ENCODE measurements at regions not wholly inside any gene's neighbourhood (a gene's known extent, or its start where the extent isn't known, plus 50 kb on each side); places are given as distances from the start of the nearest gene placed in this dataset.

DNA sequence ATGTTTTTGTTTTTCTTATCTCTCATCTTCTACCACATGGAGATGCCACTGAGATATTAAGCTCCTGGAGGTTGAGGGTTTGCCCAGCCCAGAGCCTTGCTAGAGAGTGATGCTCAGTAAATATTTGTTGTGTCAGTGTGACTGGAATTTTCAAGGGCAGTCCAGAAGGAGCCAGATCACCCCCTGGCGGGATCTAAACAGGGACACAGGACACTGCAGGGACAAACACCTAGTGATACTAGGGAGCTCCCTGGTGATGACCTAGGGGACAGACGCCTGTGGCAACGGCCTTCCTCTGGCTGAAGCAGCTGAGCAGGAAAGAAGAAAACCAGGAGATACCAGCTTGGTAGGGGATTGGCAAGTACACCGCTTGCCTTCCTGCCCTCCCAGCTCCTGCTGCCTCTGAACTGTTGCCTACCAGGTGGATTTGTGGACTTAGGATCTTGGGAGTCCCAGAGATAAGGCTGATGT, 714.4 kb upstream of the TBX3 start:
- DNase-seq (ENCODE audit: low spot score), result no peak
- no peak for TF ChIP-seq CTCF (IDR thresholded peaks at IDR 0.05; ENCODE audit: extremely low read depth, missing control alignments)

GRCh38 chr12:115396567-115396966, 712.6 kb upstream of the TBX3 start:
- DNase-seq (ENCODE audit: low spot score), result no peak
- TF ChIP-seq CTCF (IDR thresholded peaks at IDR 0.05; ENCODE audit: extremely low read depth, missing control alignments), result no peak

DNA sequence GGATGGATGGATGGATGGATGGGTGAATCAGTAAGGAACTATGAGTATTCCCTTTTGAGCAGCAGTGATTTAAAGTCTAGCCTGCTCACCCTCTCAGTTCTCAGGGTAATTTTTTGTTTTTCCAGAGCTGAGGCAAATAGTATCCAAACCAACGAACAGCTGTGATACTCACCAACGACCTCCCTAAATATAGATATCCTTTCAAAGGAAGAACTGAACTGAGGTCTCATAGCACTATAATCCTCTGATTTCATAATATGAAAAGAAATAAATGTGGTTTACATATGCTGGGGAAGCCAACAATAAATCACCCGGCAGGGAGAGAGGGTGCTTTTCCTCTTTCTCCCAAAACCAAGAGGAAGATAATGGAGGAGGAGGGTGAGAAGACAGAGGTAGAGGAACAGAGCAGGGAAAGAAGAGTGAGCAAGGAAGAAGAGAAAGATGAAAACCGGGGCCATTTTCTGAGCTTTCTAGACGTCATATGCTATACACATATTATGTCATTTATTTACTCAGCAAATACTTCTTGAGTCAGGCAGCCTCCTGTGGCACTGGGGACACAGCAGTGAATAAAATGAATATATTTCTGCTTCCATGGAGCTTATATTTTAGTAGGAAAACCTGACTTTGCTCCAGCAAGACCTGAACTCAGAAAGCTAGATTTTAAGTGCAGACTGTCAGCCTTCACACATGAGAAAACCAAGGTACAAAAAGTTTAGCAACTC, 710.7 kb upstream of the TBX3 start:
- no peak for TF ChIP-seq CTCF (IDR thresholded peaks at IDR 0.05; ENCODE audit: extremely low read depth, missing control alignments)

GRCh38 chr12:115388139-115388538, 704.2 kb upstream of the TBX3 start:
- TF ChIP-seq CTCF (IDR thresholded peaks at IDR 0.05; ENCODE audit: extremely low read depth, missing control alignments), result no peak
- DNase-seq (ENCODE audit: low spot score), result no peak

More for the DNA sequence above, 710.7 kb upstream of the TBX3 start:
- no peak for DNase-seq (ENCODE audit: low spot score)

GRCh38 chr12:115387467-115387901, 703.5 kb upstream of the TBX3 start:
- TF ChIP-seq CTCF (IDR thresholded peaks at IDR 0.05; ENCODE audit: extremely low read depth, missing control alignments), result no peak
- no peak for DNase-seq (ENCODE audit: low spot score)

DNA sequence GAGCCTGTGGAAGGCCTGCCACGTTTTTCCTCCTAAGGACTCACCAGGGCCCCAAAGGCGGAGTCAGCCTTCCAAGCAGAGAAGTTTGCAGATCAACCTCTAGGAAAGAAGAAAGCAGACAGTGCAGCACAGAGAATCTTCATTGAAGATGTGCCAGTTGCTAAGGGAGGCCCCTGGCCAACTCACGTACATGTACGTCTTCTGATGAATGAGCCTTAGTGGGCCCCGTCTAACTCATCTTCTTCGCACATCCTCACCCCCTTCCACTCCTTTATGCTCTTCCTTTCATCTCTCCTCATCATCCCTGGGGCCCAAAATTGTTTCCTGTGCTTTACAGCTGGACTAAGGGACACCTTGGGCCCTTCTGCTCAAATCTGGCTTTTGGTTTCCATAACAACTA, 703.0 kb upstream of the TBX3 start:
- DNase-seq (ENCODE audit: low spot score), result no peak
- no peak for TF ChIP-seq CTCF (IDR thresholded peaks at IDR 0.05; ENCODE audit: extremely low read depth, missing control alignments)

DNA sequence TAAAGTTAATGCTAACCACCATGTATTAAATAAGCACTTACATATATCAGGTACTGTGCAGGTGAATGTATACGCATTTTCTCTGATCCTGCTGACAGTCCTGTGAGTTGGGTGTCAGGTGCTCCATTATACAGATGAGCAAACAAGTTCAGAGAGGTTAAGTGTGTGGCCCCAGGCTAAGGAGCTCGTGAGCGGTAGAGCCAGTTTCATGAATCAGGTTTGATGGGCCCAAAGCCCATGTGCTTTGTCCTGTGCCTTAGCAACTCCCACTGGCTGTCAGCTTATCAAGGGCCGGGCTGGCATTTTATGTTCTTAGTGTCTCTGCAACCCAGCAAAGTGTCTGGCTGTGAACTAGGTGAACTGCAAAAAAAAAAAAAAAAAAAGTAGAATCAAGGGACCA, 701.2 kb upstream of the TBX3 start:
- no peak for TF ChIP-seq CTCF (IDR thresholded peaks at IDR 0.05; ENCODE audit: extremely low read depth, missing control alignments)
- DNase-seq (ENCODE audit: low spot score), result no peak

All from GM20000 (cell line).